ENCODE measurements at regions not wholly inside any gene's neighbourhood (a gene's known extent, or its start where the extent isn't known, plus 50 kb on each side); places are given as distances from the start of the nearest gene placed in this dataset.

DNA sequence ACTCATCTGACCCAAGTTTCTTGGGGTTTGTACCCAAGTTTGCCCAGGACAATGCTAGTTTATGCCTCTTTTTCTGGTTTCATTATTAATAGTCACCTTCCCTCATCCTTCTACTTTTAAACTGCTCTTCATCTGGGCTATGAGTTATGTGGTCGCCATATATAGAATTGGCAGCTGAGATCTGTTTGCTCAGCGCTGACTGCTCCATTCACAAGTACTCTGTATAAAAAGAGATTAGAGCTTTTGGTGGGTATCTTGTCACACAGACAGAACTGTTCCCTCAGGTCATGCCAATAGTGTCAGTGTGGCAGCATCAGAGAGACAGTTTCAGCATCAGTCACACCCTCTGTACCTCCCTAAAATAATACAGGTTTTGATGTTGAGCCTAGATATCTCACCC lies 326.0 kb downstream of the RAB38 start:
- TF ChIP-seq POLR2A (IDR thresholded peaks at IDR 0.05; ENCODE audit: low read length) (no peak), GATA1 (IDR thresholded peaks at IDR 0.05; ENCODE audit: low read depth, low read length) (no peak)

Measured in erythroblast (primary cell).